ENCODE measurements at regions not wholly inside any gene's neighbourhood (a gene's known extent, or its start where the extent isn't known, plus 50 kb on each side); places are given as distances from the start of the nearest gene placed in this dataset.

DNA sequence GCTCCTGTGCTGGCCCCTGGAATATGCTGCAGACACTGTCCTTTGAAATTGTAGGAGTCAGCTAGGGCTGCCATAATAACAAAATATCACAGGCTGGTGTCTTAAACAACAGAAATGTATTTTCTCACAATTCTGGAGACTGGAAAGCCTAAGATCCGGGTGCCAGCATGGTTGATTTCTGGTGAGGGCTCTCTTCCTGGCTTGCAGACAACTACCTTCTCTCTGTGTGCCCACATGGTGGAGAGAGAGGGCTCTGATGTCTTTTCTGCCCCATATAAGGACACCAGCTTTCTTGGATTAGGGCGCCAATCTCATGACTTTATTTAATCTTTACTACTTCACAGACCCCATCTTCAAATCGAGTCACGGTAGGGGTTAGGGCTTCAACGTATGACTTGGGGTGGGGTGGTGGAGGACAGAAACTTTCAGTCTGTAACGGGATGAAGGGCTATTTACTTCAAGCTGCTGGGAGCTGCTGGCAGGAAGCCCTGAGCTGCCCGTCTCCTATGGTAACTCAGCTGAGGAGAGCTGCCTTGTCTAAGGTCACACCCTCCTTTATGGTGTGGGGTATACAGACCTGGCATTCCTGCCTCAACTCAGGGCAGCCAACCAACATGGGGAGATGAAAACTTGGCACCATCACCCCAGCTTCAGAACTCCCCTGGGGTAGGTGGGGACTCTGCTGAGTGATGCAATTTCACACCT is 142.9 kb upstream of the ZBED5 start:
- DNase-seq (no peak), FAIRE-seq (no peak)
- Histone ChIP-seq H3K27me3 (ENCODE audit: control insufficient read depth in 3 of 3, insufficient read depth in 3 of 3, low read length in 3 of 3) (peaks cover 0 to 10% (median 4%) of the 10 kb centered on the region in 3 donors), H3K4me3 (ENCODE audit: low read depth in 1 of 3, low read length in 3 of 3) (no peak overlapping the region), H3K27ac (ENCODE audit: low read depth in 1 of 3, low read length in 2 of 3) (no peak overlapping the region), H3K36me3 (ENCODE audit: control insufficient read depth in 3 of 3, insufficient read depth in 2 of 3, low read depth in 1 of 3, low read length in 3 of 3) (no peaks in the 10 kb centered on the region), H3K9me3 (ENCODE audit: control insufficient read depth in 2 of 2, insufficient read depth in 1 of 2, low read depth in 1 of 2, low read length in 1 of 2) (no peaks in the 10 kb centered on the region), H3K4me1 (ENCODE audit: control insufficient read depth in 3 of 3, insufficient read depth in 2 of 3, low read depth in 1 of 3, low read length in 2 of 3) (no peaks in the 10 kb centered on the region)
- WGBS, 3 donors: 61 to 67% (median 65%) methylated on average over 7 of the region's 7 CpGs

DNA sequence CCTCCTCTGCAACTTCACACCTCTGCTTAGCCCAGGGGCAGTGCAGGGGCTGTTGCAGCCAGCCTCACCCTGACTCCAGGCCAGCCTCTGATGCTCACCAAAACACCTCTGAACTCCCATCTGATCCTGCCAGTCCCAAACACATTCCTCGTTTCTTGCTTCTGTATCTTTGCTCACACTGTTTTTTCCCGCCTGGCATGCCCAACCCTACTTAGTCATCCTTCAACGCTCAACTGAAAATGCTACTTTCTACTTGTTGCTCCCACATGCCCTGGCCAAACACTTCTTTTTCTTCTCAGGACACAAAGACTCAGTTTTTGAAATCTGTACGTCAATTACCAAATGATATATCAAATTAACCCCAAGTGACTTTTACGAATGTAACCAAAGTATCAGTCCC is 140.8 kb upstream of the ZBED5 start:
- 71 to 81% (median 73%) methylated on average over 5 of the region's 5 CpGs for WGBS, 3 donors
- FAIRE-seq: no peak

DNA sequence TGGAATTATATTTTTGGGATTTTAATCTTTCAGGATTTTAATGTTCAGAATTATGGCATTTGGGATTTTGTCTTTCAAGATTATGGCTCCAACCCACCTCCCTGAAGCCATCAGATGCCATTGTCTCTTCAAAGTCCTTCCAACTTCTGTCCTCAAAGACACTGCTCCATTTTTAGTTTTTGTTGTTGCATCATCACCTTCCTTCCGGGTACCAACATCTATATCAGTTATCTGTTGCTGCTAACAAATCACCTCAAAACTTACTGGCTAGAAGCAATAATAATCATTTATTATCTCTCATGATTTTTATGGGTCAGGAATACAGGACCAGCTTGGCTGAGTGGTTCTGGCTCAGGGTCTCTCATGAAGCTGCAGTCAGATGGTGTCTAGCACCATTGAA is 138.8 kb upstream of the ZBED5 start:
- Histone ChIP-seq H3K27me3 (ENCODE audit: control insufficient read depth in 3 of 3, insufficient read depth in 3 of 3, low read length in 3 of 3) (peaks cover 0 to 5% (median 4%) of the 10 kb centered on the region in 3 donors), H3K4me1 (ENCODE audit: control insufficient read depth in 3 of 3, insufficient read depth in 2 of 3, low read depth in 1 of 3, low read length in 2 of 3) (no peaks in the 10 kb centered on the region), H3K36me3 (ENCODE audit: control insufficient read depth in 3 of 3, insufficient read depth in 2 of 3, low read depth in 1 of 3, low read length in 3 of 3) (no peaks in the 10 kb centered on the region), H3K27ac (ENCODE audit: low read depth in 1 of 3, low read length in 2 of 3) (no peak overlapping the region), H3K4me3 (ENCODE audit: low read depth in 1 of 3, low read length in 3 of 3) (no peak overlapping the region), H3K9me3 (ENCODE audit: control insufficient read depth in 2 of 2, insufficient read depth in 1 of 2, low read depth in 1 of 2, low read length in 1 of 2) (peaks cover 0 to 8% of the 10 kb centered on the region in 2 donors)
- DNase-seq (no peak), FAIRE-seq (no peak)
- 83 to 91% (median 85%) methylated on average over 1 of the region's 1 CpG for WGBS, 3 donors

More for the DNA sequence above, 140.8 kb upstream of the ZBED5 start:
- no peak for DNase-seq
- H3K27ac ChIP-seq (ENCODE audit: low read depth in 1 of 3, low read length in 2 of 3): no peak overlapping the region
- H3K4me1 ChIP-seq (ENCODE audit: control insufficient read depth in 3 of 3, insufficient read depth in 2 of 3, low read depth in 1 of 3, low read length in 2 of 3): no peaks in the 10 kb centered on the region
- no peaks in the 10 kb centered on the region for H3K36me3 ChIP-seq (ENCODE audit: control insufficient read depth in 3 of 3, insufficient read depth in 2 of 3, low read depth in 1 of 3, low read length in 3 of 3)
- no peak overlapping the region for H3K4me3 ChIP-seq (ENCODE audit: low read depth in 1 of 3, low read length in 3 of 3)
- peaks cover 0 to 10% (median 4%) of the 10 kb centered on the region in 3 donors for H3K27me3 ChIP-seq (ENCODE audit: control insufficient read depth in 3 of 3, insufficient read depth in 3 of 3, low read length in 3 of 3)
- peaks cover 0 to 4% of the 10 kb centered on the region in 2 donors for H3K9me3 ChIP-seq (ENCODE audit: control insufficient read depth in 2 of 2, insufficient read depth in 1 of 2, low read depth in 1 of 2, low read length in 1 of 2)

DNA sequence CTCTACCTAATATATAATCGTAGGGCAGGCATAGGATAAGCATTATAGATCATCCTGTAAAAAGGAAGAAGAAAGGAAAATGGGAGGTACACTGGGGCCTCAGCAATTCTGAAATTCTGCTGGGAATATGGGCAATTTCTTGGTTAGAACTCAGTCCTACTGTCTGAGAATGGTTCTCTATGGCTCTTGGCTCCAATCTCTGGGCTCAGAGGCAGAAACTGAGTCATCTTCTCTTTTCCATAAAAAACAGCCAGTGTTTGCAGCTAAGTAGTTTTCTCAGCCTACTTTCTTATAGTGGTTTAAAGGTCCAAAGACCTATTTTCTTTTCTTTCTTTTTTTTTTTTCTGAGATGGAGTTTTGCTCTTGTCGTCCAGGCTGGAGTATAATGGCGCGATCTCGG is 135.8 kb upstream of the ZBED5 start:
- DNase-seq: no peak
- Histone ChIP-seq H3K27me3 (ENCODE audit: control insufficient read depth in 3 of 3, insufficient read depth in 3 of 3, low read length in 3 of 3) (peaks cover 0 to 3% (median 0%) of the 10 kb centered on the region in 3 donors), H3K9me3 (ENCODE audit: control insufficient read depth in 2 of 2, insufficient read depth in 1 of 2, low read depth in 1 of 2, low read length in 1 of 2) (peaks cover 0 to 8% of the 10 kb centered on the region in 2 donors), H3K4me3 (ENCODE audit: low read depth in 1 of 3, low read length in 3 of 3) (no peak overlapping the region), H3K4me1 (ENCODE audit: control insufficient read depth in 3 of 3, insufficient read depth in 2 of 3, low read depth in 1 of 3, low read length in 2 of 3) (no peaks in the 10 kb centered on the region), H3K27ac (ENCODE audit: low read depth in 1 of 3, low read length in 2 of 3) (no peak overlapping the region), H3K36me3 (ENCODE audit: control insufficient read depth in 3 of 3, insufficient read depth in 2 of 3, low read depth in 1 of 3, low read length in 3 of 3) (no peaks in the 10 kb centered on the region)
- no peak for FAIRE-seq
- 81 to 92% (median 81%) methylated on average over 5 of the region's 5 CpGs for WGBS, 3 donors

DNA sequence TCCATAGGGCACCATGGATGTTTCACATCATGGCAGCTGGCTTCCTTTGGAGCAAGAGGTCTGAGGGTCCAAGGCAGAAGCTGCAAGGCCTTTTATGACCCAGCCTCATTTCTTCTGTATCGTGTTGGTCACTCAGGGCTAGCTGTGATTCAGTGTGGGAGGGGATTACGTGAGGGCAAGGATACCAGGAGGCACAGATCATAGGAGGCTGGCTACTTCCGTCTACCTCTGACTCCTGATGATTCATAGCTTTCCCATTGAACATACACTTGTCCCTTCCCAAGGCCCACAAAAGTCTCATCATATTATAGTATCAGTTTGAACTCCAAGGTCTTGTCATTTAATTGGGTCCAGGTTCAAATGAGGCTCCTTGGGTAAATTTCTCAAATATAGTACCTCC is 135.3 kb upstream of the ZBED5 start:
- peaks cover 0 to 8% of the 10 kb centered on the region in 2 donors for H3K9me3 ChIP-seq (ENCODE audit: control insufficient read depth in 2 of 2, insufficient read depth in 1 of 2, low read depth in 1 of 2, low read length in 1 of 2)
- H3K36me3 ChIP-seq (ENCODE audit: control insufficient read depth in 3 of 3, insufficient read depth in 2 of 3, low read depth in 1 of 3, low read length in 3 of 3): no peaks in the 10 kb centered on the region
- no peaks in the 10 kb centered on the region for H3K4me1 ChIP-seq (ENCODE audit: control insufficient read depth in 3 of 3, insufficient read depth in 2 of 3, low read depth in 1 of 3, low read length in 2 of 3)
- H3K27me3 ChIP-seq (ENCODE audit: control insufficient read depth in 3 of 3, insufficient read depth in 3 of 3, low read length in 3 of 3): no peaks in the 10 kb centered on the region
- WGBS, 3 donors: 71 to 75% (median 75%) methylated on average over 3 of the region's 3 CpGs
- no peak for FAIRE-seq
- no peak overlapping the region for H3K4me3 ChIP-seq (ENCODE audit: low read depth in 1 of 3, low read length in 3 of 3)
- DNase-seq: no peak
- H3K27ac ChIP-seq (ENCODE audit: low read depth in 1 of 3, low read length in 2 of 3): no peak overlapping the region

DNA sequence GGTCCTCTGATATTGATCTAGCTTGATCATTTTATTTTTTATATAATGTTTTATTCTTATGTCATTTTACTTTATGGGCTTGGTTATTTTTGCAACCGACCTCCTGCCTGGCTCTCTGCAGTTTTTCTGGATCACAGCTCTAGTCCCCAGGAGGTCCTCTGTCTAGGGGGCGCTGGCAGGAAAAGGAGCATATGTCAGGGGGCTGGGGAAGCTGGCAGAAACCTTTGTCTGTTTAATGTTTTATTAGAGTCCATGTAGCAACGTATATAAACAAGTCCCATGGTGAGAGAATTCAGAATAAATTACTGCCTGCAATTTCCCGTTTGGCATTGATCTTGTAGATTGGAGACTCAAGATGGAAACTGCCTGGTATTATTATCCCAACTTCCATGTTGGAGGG is 133.5 kb upstream of the ZBED5 start:
- no peaks in the 10 kb centered on the region for H3K36me3 ChIP-seq (ENCODE audit: control insufficient read depth in 3 of 3, insufficient read depth in 2 of 3, low read depth in 1 of 3, low read length in 3 of 3)
- no peaks in the 10 kb centered on the region for H3K27me3 ChIP-seq (ENCODE audit: control insufficient read depth in 3 of 3, insufficient read depth in 3 of 3, low read length in 3 of 3)
- H3K27ac ChIP-seq (ENCODE audit: low read depth in 1 of 3, low read length in 2 of 3): no peak overlapping the region
- DNase-seq (no peak), FAIRE-seq (no peak)
- no peak overlapping the region for H3K4me3 ChIP-seq (ENCODE audit: low read depth in 1 of 3, low read length in 3 of 3)
- H3K9me3 ChIP-seq (ENCODE audit: control insufficient read depth in 2 of 2, insufficient read depth in 1 of 2, low read depth in 1 of 2, low read length in 1 of 2): peaks cover 0 to 8% of the 10 kb centered on the region in 2 donors
- no peaks in the 10 kb centered on the region for H3K4me1 ChIP-seq (ENCODE audit: control insufficient read depth in 3 of 3, insufficient read depth in 2 of 3, low read depth in 1 of 3, low read length in 2 of 3)
- 62 to 75% (median 68%) methylated on average over 4 of the region's 4 CpGs for WGBS, 3 donors

DNA sequence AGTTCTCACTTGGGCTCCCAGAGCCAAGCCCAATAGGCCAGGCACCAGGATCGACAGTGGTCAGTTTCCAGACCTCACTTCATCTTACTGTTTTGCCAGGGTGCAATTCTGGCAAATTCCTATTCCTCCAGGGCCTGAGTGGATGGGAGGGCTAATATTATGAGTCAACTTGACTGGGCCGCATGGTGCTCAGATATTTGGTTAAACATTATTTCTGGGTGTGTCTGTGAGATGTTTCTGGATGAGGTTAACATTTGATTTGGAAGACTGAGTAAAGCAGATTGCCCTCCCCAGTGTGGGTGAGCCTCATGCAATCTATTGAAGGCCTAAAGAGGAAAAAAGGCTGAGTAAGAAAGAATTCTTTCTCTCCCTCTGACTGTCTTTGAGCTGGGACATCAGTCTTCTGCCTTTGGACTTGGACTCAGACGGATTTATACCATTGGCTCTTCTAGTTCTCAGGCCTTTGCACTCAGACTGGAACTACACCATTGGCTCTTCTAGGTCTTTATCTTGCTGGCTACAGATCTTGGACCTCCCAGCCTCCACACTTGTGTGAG is 132.9 kb upstream of the ZBED5 start:
- peaks cover 0 to 8% of the 10 kb centered on the region in 2 donors for H3K9me3 ChIP-seq (ENCODE audit: control insufficient read depth in 2 of 2, insufficient read depth in 1 of 2, low read depth in 1 of 2, low read length in 1 of 2)
- no peak overlapping the region for H3K4me3 ChIP-seq (ENCODE audit: low read depth in 1 of 3, low read length in 3 of 3)
- H3K36me3 ChIP-seq (ENCODE audit: control insufficient read depth in 3 of 3, insufficient read depth in 2 of 3, low read depth in 1 of 3, low read length in 3 of 3): no peaks in the 10 kb centered on the region
- no peaks in the 10 kb centered on the region for H3K4me1 ChIP-seq (ENCODE audit: control insufficient read depth in 3 of 3, insufficient read depth in 2 of 3, low read depth in 1 of 3, low read length in 2 of 3)
- no peaks in the 10 kb centered on the region for H3K27me3 ChIP-seq (ENCODE audit: control insufficient read depth in 3 of 3, insufficient read depth in 3 of 3, low read length in 3 of 3)
- peak; percentile 15 to 29 for DNase-seq
- FAIRE-seq: no peak
- no peak overlapping the region for H3K27ac ChIP-seq (ENCODE audit: low read depth in 1 of 3, low read length in 2 of 3)
- 54 to 72% (median 56%) methylated on average over 3 of the region's 3 CpGs for WGBS, 3 donors

DNA sequence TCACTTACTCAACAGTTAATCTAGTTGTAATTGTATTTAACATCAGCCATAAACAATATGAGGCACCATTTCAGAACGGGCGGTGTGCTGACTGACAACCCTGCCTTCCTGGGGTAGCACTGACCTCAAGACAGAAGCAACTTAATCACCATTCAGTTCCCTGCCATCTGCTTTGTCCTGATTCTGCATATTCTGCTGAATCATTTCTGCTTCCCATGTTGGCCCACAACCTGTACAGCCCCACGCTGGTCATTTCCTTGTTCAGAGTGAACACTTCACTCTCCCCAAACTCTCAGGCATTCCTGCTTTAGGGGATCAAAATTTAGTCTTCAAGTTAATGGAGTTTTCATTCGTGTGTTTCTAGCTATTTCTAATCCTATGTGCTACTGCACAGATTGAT is 132.3 kb upstream of the ZBED5 start:
- no peak for FAIRE-seq

More for the DNA sequence above, 132.3 kb upstream of the ZBED5 start:
- 64 to 73% (median 71%) methylated on average over 4 of the region's 4 CpGs for WGBS, 3 donors
- Histone ChIP-seq H3K4me3 (ENCODE audit: low read depth in 1 of 3, low read length in 3 of 3) (no peak overlapping the region), H3K4me1 (ENCODE audit: control insufficient read depth in 3 of 3, insufficient read depth in 2 of 3, low read depth in 1 of 3, low read length in 2 of 3) (no peaks in the 10 kb centered on the region), H3K36me3 (ENCODE audit: control insufficient read depth in 3 of 3, insufficient read depth in 2 of 3, low read depth in 1 of 3, low read length in 3 of 3) (no peaks in the 10 kb centered on the region), H3K27me3 (ENCODE audit: control insufficient read depth in 3 of 3, insufficient read depth in 3 of 3, low read length in 3 of 3) (no peaks in the 10 kb centered on the region), H3K27ac (ENCODE audit: low read depth in 1 of 3, low read length in 2 of 3) (no peak overlapping the region), H3K9me3 (ENCODE audit: control insufficient read depth in 2 of 2, insufficient read depth in 1 of 2, low read depth in 1 of 2, low read length in 1 of 2) (peaks cover 0 to 8% of the 10 kb centered on the region in 2 donors)
- DNase-seq: peak in 1 of 2 donors; percentile 4
